ENCODE measurements at regions not wholly inside any gene's neighbourhood (a gene's known extent, or its start where the extent isn't known, plus 50 kb on each side); places are given as distances from the start of the nearest gene placed in this dataset.

GRCh38 chr2:137836671-137837070 is 127.6 kb upstream of the HNMT start:
- no peak for TF ChIP-seq EZH2 (IDR thresholded peaks at IDR 0.05; ENCODE audit: low read depth)
- no peak for TF ChIP-seq CTCF (conservative IDR thresholded peaks at IDR 0.05)
